Activated CD4-positive, alpha-beta memory T cell treated with anti-CD3 and anti-CD28 coated beads, Interleukin-2, amount 10 ng/mL, durations not matched to agents 7 days and 5 days (primary cell): ENCODE measurements at regions not wholly inside any gene's neighbourhood (a gene's known extent, or its start where the extent isn't known, plus 50 kb on each side); places are given as distances from the start of the nearest gene placed in this dataset.
"Not testable (repeated sequence)": the region's sequence is repeated elsewhere in the genome, so short reads cannot be mapped to it uniquely, and the experiment has no call there.

ENCODE experiments used
- CTCF ChIA-PET: fragments of 350-600 bp; sonication (Branson Sonifier 250); formaldehyde crosslinking; loops from one replicate; lab custom pipeline; 2021; ENCODE audit warnings: antibody characterized with exemption, inconsistent platforms; lab: Charles Lee
- POLR2A ChIA-PET: fragments of 350-600 bp; sonication (Branson Sonifier 250); formaldehyde crosslinking; loops from one replicate; lab custom pipeline; 2021; ENCODE audit warnings: antibody characterized with exemption; lab: Charles Lee
- DNase-seq: peaks from one replicate; pipeline ENCODE4 v3.0.0-alpha.2; 2020
- H3K27ac Mint-ChIP-seq: one replicate; pipeline ENCODE4 v1.8.0; 2021; ENCODE audit warnings: mild to moderate bottlenecking, mixed read lengths
- H3K27me3 Mint-ChIP-seq: one replicate; pipeline ENCODE4 v1.8.0; 2021; ENCODE audit warnings: mixed read lengths
- H3K36me3 Mint-ChIP-seq: one replicate; pipeline ENCODE4 v1.8.0; 2021; ENCODE audit warnings: low read depth, mixed read lengths
- H3K4me1 Mint-ChIP-seq: one replicate; pipeline ENCODE4 v1.8.0; 2021; ENCODE audit warnings: mixed read lengths
- H3K4me3 Mint-ChIP-seq: one replicate; pipeline ENCODE4 v1.8.0; 2021; ENCODE audit warnings: mild to moderate bottlenecking, mixed read lengths
- H3K9me3 Mint-ChIP-seq: one replicate; pipeline ENCODE4 v1.8.0; 2021; ENCODE audit warnings: mixed read lengths

GRCh38 chr2:97348841-97349240 is 235.9 kb downstream of the ANKRD36 start:
- no peak for DNase-seq
- no peaks in the 10 kb centered on the region for H3K9me3 Mint-ChIP-seq
- ChIA-PET POLR2A (no interaction called here), CTCF (no interaction called here)
- H3K27me3 Mint-ChIP-seq = peaks cover 32% of the 10 kb centered on the region
- no peaks in the 10 kb centered on the region for H3K4me1 Mint-ChIP-seq
- H3K4me3 Mint-ChIP-seq = no peak overlapping the region
- H3K36me3 Mint-ChIP-seq = no peaks in the 10 kb centered on the region
- H3K27ac Mint-ChIP-seq = no peak overlapping the region

GRCh38 chr2:97348265-97348664 is 235.3 kb downstream of the ANKRD36 start:
- no peak for DNase-seq
- H3K4me3 Mint-ChIP-seq = no peak overlapping the region
- H3K9me3 Mint-ChIP-seq = no peaks in the 10 kb centered on the region
- H3K36me3 Mint-ChIP-seq = no peaks in the 10 kb centered on the region
- ChIA-PET CTCF (no interaction called here), POLR2A (no interaction called here)
- H3K27ac Mint-ChIP-seq = no peak overlapping the region
- H3K4me1 Mint-ChIP-seq = no peaks in the 10 kb centered on the region
- H3K27me3 Mint-ChIP-seq = peaks cover 29% of the 10 kb centered on the region

- CTCF ChIA-PET, H3K27ac Mint-ChIP-seq, POLR2A ChIA-PET, H3K27me3 Mint-ChIP-seq, DNase-seq, H3K4me1 Mint-ChIP-seq, H3K36me3 Mint-ChIP-seq, H3K9me3 Mint-ChIP-seq, H3K4me3 Mint-ChIP-seq: not testable (repeated sequence)
Measured at GRCh38 chr2:97344937-97345336, 232.0 kb downstream of the ANKRD36 start.

GRCh38 chr2:97333674-97334073 is 220.7 kb downstream of the ANKRD36 start:
- CTCF ChIA-PET, DNase-seq, H3K36me3 Mint-ChIP-seq, POLR2A ChIA-PET, H3K9me3 Mint-ChIP-seq, H3K4me3 Mint-ChIP-seq, H3K27me3 Mint-ChIP-seq, H3K4me1 Mint-ChIP-seq, H3K27ac Mint-ChIP-seq: not testable (repeated sequence)

GRCh38 chr2:97332184-97332583 is 219.2 kb downstream of the ANKRD36 start:
- H3K36me3 Mint-ChIP-seq, H3K27ac Mint-ChIP-seq, POLR2A ChIA-PET, CTCF ChIA-PET, H3K4me1 Mint-ChIP-seq, H3K9me3 Mint-ChIP-seq, DNase-seq, H3K4me3 Mint-ChIP-seq, H3K27me3 Mint-ChIP-seq: not testable (repeated sequence)

- CTCF ChIA-PET, H3K36me3 Mint-ChIP-seq, H3K27me3 Mint-ChIP-seq, H3K4me1 Mint-ChIP-seq, H3K4me3 Mint-ChIP-seq, H3K9me3 Mint-ChIP-seq, DNase-seq, POLR2A ChIA-PET, H3K27ac Mint-ChIP-seq: not testable (repeated sequence)
Measured at GRCh38 chr2:97321936-97322713, 209.2 kb downstream of the ANKRD36 start.

GRCh38 chr2:97315358-97315757 is 202.4 kb downstream of the ANKRD36 start:
- H3K27ac Mint-ChIP-seq, H3K4me3 Mint-ChIP-seq, H3K27me3 Mint-ChIP-seq, H3K4me1 Mint-ChIP-seq, POLR2A ChIA-PET, H3K36me3 Mint-ChIP-seq, DNase-seq, H3K9me3 Mint-ChIP-seq, CTCF ChIA-PET: not testable (repeated sequence)

GRCh38 chr2:97312426-97312825 is 199.5 kb downstream of the ANKRD36 start:
- H3K4me3 Mint-ChIP-seq, H3K27ac Mint-ChIP-seq, DNase-seq, CTCF ChIA-PET, H3K9me3 Mint-ChIP-seq, POLR2A ChIA-PET, H3K27me3 Mint-ChIP-seq, H3K4me1 Mint-ChIP-seq, H3K36me3 Mint-ChIP-seq: not testable (repeated sequence)

- H3K9me3 Mint-ChIP-seq, H3K4me1 Mint-ChIP-seq, POLR2A ChIA-PET, H3K4me3 Mint-ChIP-seq, DNase-seq, H3K27ac Mint-ChIP-seq, H3K27me3 Mint-ChIP-seq, CTCF ChIA-PET, H3K36me3 Mint-ChIP-seq: not testable (repeated sequence)
Measured at GRCh38 chr2:97305426-97305825, 192.5 kb downstream of the ANKRD36 start.

GRCh38 chr2:97302881-97303280 is 189.9 kb downstream of the ANKRD36 start:
- H3K4me3 Mint-ChIP-seq, CTCF ChIA-PET, DNase-seq, POLR2A ChIA-PET, H3K27me3 Mint-ChIP-seq, H3K4me1 Mint-ChIP-seq, H3K36me3 Mint-ChIP-seq, H3K9me3 Mint-ChIP-seq, H3K27ac Mint-ChIP-seq: not testable (repeated sequence)

- CTCF ChIA-PET, H3K9me3 Mint-ChIP-seq, H3K36me3 Mint-ChIP-seq, H3K4me1 Mint-ChIP-seq, H3K27ac Mint-ChIP-seq, H3K27me3 Mint-ChIP-seq, DNase-seq, H3K4me3 Mint-ChIP-seq, POLR2A ChIA-PET: not testable (repeated sequence)
Measured at GRCh38 chr2:97301771-97302170, 188.8 kb downstream of the ANKRD36 start.
